ENCODE measurements at regions not wholly inside any gene's neighbourhood (a gene's known extent, or its start where the extent isn't known, plus 50 kb on each side); places are given as distances from the start of the nearest gene placed in this dataset.

DNA sequence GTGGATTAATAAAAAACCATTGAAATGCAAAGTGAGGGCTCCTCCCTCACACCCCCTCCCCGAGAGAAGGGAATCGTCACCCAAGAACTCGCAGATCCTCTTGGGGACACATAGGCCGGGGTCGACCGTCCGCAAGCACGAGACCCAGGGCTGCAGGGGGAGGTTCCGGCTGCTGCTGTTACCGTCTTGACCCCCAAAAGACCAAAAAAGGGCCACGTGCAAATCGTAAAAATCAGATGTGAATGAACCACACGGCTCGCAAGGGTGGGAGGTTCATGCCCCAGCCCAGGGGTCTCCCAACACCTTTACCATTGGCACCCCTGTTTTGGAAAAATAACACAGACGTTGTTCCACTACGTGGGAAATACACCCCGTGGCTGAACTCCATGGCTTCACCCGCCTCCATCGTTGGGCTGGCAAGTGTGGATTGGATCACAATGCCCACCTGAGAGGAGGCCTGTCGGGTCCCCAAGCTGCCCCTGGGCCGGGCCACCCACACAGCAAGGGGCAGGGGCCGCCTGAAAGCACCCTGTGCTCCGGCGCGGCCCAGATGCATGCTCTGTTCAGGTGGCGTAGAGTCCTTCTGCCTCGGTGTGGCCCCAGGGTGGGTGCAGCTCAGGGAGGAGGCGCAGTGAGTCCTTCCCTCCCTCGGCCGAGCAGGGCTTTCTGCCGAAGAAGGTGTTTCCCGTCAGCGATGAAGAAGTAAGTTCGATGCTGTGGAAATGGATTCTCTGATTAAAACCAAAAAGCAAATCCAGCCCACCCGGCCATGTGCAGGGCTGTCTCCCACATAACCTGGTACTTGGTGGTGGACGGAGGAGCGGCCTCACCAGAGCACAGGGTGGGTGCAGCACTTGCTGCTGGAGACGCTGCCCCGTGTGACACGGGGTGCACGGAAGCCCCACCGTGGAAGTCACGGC, 85.0 kb downstream of the YTHDF1 start:
- TF ChIP-seq, protein P1, sequence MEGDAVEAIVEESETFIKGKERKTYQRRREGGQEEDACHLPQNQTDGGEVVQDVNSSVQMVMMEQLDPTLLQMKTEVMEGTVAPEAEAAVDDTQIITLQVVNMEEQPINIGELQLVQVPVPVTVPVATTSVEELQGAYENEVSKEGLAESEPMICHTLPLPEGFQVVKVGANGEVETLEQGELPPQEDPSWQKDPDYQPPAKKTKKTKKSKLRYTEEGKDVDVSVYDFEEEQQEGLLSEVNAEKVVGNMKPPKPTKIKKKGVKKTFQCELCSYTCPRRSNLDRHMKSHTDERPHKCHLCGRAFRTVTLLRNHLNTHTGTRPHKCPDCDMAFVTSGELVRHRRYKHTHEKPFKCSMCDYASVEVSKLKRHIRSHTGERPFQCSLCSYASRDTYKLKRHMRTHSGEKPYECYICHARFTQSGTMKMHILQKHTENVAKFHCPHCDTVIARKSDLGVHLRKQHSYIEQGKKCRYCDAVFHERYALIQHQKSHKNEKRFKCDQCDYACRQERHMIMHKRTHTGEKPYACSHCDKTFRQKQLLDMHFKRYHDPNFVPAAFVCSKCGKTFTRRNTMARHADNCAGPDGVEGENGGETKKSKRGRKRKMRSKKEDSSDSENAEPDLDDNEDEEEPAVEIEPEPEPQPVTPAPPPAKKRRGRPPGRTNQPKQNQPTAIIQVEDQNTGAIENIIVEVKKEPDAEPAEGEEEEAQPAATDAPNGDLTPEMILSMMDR (IDR thresholded peaks at IDR 0.05) = no peak
- no peaks in the 10 kb centered on the region for H3K9me3 ChIP-seq
- no peaks in the 10 kb centered on the region for H3K36me3 ChIP-seq
- 50 to 54% methylated on average over 43 of the region's 43 CpGs for WGBS, 2 donors
- intact Hi-C loops (cut with DNase I) = no loop called here
- ATAC-seq (no peak), FAIRE-seq (no peak), DNase-seq (peak in 3 of 6 donors; percentile 1 to 39 (median 34))
- H3K27me3 ChIP-seq = no peaks in the 10 kb centered on the region
- no peak overlapping the region for H3K4me3 ChIP-seq
- H3K4me1 ChIP-seq = no peaks in the 10 kb centered on the region
- H3K27ac ChIP-seq = no peak overlapping the region

DNA sequence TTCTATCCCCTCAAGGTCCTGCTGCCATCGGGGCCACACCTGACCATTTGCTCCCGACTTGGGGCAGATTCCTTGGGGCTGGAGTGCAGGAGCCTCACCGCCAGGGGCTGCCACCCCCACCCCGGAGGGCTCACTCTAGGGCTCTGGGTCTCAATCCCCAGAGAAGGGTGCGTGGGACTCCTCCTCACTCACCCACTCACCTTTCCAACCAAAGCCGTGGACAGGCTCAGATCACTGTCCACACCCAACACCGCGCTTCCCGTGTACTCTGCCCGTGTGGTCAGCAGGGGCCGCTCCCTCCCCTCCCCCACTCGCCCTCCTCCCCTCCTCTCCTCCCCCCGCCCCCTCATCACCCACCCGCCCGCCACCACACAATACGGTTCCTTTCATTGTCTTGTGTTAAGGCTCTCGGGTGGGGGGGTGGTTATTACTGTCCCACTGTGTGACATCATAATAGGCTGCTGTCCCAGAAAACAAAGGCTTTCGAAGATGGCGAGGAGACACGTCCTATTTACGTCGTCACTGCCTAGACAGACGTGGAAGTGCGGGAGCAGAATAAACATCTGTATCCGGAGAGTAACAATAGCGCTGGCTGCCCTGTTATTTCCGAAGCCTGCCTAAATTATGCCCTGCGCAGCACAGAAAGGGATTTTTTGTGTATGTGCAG, 85.8 kb downstream of the YTHDF1 start:
- no peak overlapping the region for H3K4me3 ChIP-seq
- no peaks in the 10 kb centered on the region for H3K27me3 ChIP-seq

DNA sequence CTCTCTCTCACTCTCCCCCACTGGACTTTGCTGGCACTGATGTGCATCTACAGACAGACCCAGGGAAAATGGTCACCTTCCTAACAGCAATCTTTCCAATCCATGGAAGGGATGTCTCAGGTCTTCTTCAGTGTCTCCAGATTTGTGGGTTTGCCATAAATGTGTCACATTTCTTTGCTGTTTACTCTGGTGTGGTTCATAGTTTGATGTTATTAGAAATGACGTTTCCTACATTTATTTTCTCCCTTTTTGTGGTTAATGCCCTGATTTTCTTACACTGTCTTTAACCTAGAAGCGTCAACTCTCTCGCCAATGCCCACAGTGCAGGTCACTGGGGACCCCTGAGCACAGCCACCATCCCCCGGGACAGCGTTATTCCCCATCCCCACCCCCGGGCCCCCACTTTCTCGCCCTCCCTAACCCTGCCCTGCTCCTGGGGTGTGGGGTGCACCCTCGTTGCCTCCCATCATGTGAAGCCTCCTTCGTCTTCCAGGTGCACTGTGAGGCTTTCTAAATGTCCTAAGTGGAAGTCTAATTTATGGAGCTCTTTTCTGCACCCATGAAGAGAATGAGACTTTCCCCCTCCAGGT, 86.5 kb downstream of the YTHDF1 start:
- H3K4me3 ChIP-seq = no peak overlapping the region
- TF ChIP-seq, protein P1 (IDR thresholded peaks at IDR 0.05) = no peak
- H3K9me3 ChIP-seq = no peaks in the 10 kb centered on the region
- intact Hi-C loops (cut with DNase I) = no loop called here
- no peaks in the 10 kb centered on the region for H3K4me1 ChIP-seq
- no peaks in the 10 kb centered on the region for H3K27me3 ChIP-seq
- no peaks in the 10 kb centered on the region for H3K36me3 ChIP-seq
- 51 to 54% methylated on average over 9 of the region's 9 CpGs for WGBS, 2 donors
- ATAC-seq (no peak), FAIRE-seq (no peak), DNase-seq (peak in 2 of 6 donors; percentile 19 to 20)
- no peak overlapping the region for H3K27ac ChIP-seq

More for the DNA sequence above, 85.8 kb downstream of the YTHDF1 start:
- H3K9me3 ChIP-seq = no peaks in the 10 kb centered on the region
- TF ChIP-seq, protein P1 (IDR thresholded peaks at IDR 0.05) = no peak
- DNase-seq (peak in 2 of 6 donors; percentile 21 to 28), ATAC-seq (no peak), FAIRE-seq (no peak)
- no peak overlapping the region for H3K27ac ChIP-seq
- H3K36me3 ChIP-seq = no peaks in the 10 kb centered on the region
- WGBS, 2 donors = 20 to 27% methylated on average over 25 to 28 of the region's 28 CpGs
- intact Hi-C loops (cut with DNase I) = no loop called here
- no peaks in the 10 kb centered on the region for H3K4me1 ChIP-seq

DNA sequence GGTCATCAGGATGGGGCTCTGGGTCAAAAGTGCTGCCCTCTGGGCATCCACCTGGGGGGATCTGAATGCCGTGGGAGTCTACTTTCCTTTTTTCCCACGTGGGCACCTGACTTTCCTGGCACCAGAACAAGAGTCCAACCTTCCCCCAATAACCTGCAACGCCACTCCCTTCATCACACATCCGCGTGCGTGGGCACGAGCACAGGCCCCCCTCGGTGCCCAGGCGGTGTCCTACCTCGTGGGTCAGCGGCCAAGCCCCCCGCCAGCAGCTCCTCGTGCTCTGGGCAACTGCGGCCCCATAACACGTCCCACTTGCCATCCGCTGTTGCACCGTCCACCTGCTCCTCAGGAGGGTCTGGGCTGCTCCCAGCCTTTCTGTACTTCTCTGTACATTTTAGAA, 87.0 kb downstream of the YTHDF1 start:
- TF ChIP-seq, protein P1 (IDR thresholded peaks at IDR 0.05) = no peak
- Histone ChIP-seq H3K36me3 (no peaks in the 10 kb centered on the region), H3K4me3 (no peak overlapping the region), H3K27ac (no peak overlapping the region), H3K9me3 (no peaks in the 10 kb centered on the region), H3K4me1 (no peaks in the 10 kb centered on the region), H3K27me3 (no peaks in the 10 kb centered on the region)
- ATAC-seq = no peak
- intact Hi-C loops (cut with DNase I) = no loop called here
- no peak for FAIRE-seq
- DNase-seq = peak in 3 of 6 donors; percentile 3 to 39 (median 37)
- WGBS, 2 donors = 65 to 71% methylated on average over 17 of the region's 17 CpGs

Data from pancreas (tissue), 10 donors.